Ovary (tissue), 7 donors: ENCODE measurements at regions not wholly inside any gene's neighbourhood (a gene's known extent, or its start where the extent isn't known, plus 50 kb on each side); places are given as distances from the start of the nearest gene placed in this dataset.

Experiments used
- DNase-seq, 5 donors: peaks; one replicate each; pipeline ENCODE4 v3.0.0-alpha.2; 2019 to 2020
- H3K27ac ChIP-seq, 2 donors: fragments of 200-600 bp; one replicate each; pipeline versions ENCODE4 v1.5.1 to v1.8.0; 2019 to 2022
- H3K27me3 ChIP-seq: fragments of 200-600 bp; one replicate; pipeline ENCODE4 v1.8.0; 2022
- H3K36me3 ChIP-seq: fragments of 200-600 bp; sonication (generic); one replicate; pipeline ENCODE4 v1.5.1; 2019
- H3K4me1 ChIP-seq: one replicate; pipeline ENCODE4 v1.8.1; 2013; ENCODE audit warnings: mild to moderate bottlenecking, moderate library complexity; ENCODE audit not compliant: insufficient read depth
- H3K4me3 ChIP-seq: fragments of 200-600 bp; sonication (generic); one replicate; pipeline ENCODE4 v1.5.1; 2017
- H3K9me3 ChIP-seq, 2 donors: fragments of 200-600 bp in 1 of 2; sonication (generic) in 1 of 2; one replicate each; pipeline versions ENCODE4 v1.5.1 to v1.8.1; 2013 to 2019; ENCODE audit warnings: mild to moderate bottlenecking in 1 of 2, moderate library complexity in 1 of 2
- CTCF ChIP-seq, 3 donors: fragments of 450-650 bp in 2 of 3; fragments of 200-600 bp in 1 of 3; IDR thresholded peaks; one replicate each; pipeline versions ENCODE4 v1.5.1 to v1.8.0; 2016 to 2022; ENCODE audit warnings: antibody characterized with exemption in 3 of 3, mild to moderate bottlenecking in 1 of 3
- EP300 ChIP-seq: sonication (generic); formaldehyde crosslinking; IDR thresholded peaks from one replicate; pipeline ENCODE4 v1.6.1; 2017; ENCODE audit warnings: antibody characterized with exemption
- POLR2A ChIP-seq: fragments of 450-650 bp; IDR thresholded peaks from one replicate; pipeline ENCODE4 v1.6.1; 2017; ENCODE audit warnings: antibody characterized with exemption, mild to moderate bottlenecking, moderate library complexity
- WGBS, 3 donors: extraction: QIAGEN DNeasy Blood & Tissue Kit in 1 of 3; methylation state at CpG; one replicate each; pipeline versions ENCODE4 v1.1.5 to v1.1.7; 2013 to 2017; 5-methylcytosine and 5-hydroxymethylcytosine counted together
- intact Hi-C, 4 donors: fragments of 100-400 bp; cut with DNase I; formaldehyde crosslinking; loops; one replicate each; pipeline versions ENCODE4 v1.11.0 to v1.15.1; 2022 to 2023
- donor health status: DM: no; HTN: no; CAD: no; lungs with moderate emphysema.
- donor health status: DM: no; HTN: no; CAD: no.
- donor health status: Bipolar disorder and iron deficiency.
- donor health status: DM: no; HTN: no; CAD: no.
- donor health status: DM: yes; HTN: yes; CAD: no.

DNA sequence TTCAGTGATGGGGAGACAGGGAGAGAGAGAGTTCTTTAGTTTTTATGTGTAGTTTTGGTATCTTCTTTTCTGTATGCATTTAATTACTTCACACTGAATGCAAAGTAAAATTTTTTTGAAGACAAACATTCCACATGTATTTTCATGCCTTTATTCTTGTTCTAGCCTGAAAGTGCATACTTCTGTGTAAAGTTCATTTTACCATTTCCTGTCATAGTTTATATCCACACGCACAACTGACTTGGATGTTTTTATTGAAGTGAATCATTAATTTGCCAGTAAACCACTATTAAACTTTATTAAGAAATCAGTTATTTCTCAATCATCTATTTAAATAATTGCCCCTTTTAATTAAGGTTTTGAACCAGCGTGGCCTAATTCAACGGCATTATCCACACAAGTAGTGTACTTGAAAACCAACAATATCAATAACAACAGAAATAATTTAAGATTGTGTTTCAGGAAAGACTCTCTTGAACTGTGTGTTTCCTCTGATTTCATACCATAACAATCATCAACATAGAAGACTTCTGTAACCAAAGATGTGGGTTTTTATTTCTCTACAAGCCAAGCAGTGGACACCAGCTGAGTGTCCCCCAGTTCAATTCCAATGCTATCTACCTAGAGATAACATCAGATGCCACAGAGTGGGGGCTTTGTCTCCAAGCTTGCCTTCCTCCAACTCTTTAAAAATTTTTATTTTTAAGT is 512.7 kb upstream of the JAG1 start:
- no peak overlapping the region for H3K4me3 ChIP-seq
- no peak overlapping the region for H3K27ac ChIP-seq
- H3K27me3 ChIP-seq, result no peaks in the 10 kb centered on the region
- no peak for DNase-seq
- H3K36me3 ChIP-seq, result no peaks in the 10 kb centered on the region
- no peaks in the 10 kb centered on the region for H3K4me1 ChIP-seq
- intact Hi-C loops, result no loop called here
- H3K9me3 ChIP-seq, result no peaks in the 10 kb centered on the region
- TF ChIP-seq POLR2A (no peak), CTCF (IDR thresholded peaks at IDR 0.05) (no peak), EP300 (no peak)
- WGBS, 3 donors, result 56 to 92% (median 89%) methylated on average over 3 of the region's 3 CpGs

GRCh38 chr20:11188843-11189603 is 515.2 kb upstream of the JAG1 start:
- 76 to 90% (median 80%) methylated on average over 8 of the region's 8 CpGs for WGBS, 3 donors
- H3K36me3 ChIP-seq, result no peaks in the 10 kb centered on the region
- no peaks in the 10 kb centered on the region for H3K27me3 ChIP-seq
- H3K4me3 ChIP-seq, result no peak overlapping the region
- intact Hi-C loops, result no loop called here
- H3K9me3 ChIP-seq, result no peaks in the 10 kb centered on the region
- DNase-seq, result no peak
- TF ChIP-seq POLR2A, result no peak
- no peak for TF ChIP-seq CTCF (IDR thresholded peaks at IDR 0.05)
- no peak for TF ChIP-seq EP300
- no peaks in the 10 kb centered on the region for H3K4me1 ChIP-seq
- no peak overlapping the region for H3K27ac ChIP-seq

DNA sequence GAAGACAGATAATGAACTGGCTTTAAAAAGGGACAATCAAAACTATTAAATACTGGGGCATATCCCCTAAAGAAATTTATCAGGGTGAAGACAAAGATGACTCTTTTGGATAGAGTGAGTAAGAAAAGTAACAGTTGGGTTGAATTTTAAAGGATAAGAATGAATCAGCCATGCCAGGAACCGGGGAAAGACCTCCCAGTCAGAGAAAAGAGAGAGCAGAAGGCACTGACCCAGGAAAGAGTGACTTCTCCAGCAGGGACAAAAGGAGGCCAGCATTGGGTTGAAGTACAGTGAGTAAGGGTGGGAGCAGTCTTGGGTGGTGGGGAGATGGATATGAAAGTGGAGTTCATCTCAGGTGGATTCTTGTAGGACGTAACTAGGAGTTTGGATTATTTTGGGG is 516.9 kb upstream of the JAG1 start:
- no peaks in the 10 kb centered on the region for H3K36me3 ChIP-seq
- no peak overlapping the region for H3K4me3 ChIP-seq
- H3K9me3 ChIP-seq, result no peaks in the 10 kb centered on the region
- no peak for TF ChIP-seq EP300
- TF ChIP-seq POLR2A, result no peak
- TF ChIP-seq CTCF (IDR thresholded peaks at IDR 0.05), result no peak
- H3K27me3 ChIP-seq, result no peaks in the 10 kb centered on the region
- no peak for DNase-seq
- no peaks in the 10 kb centered on the region for H3K4me1 ChIP-seq
- no peak overlapping the region for H3K27ac ChIP-seq
- WGBS, 3 donors, result 90 to 98% (median 92%) methylated on average over 2 of the region's 2 CpGs
- intact Hi-C loops, result no loop called here

GRCh38 chr20:11192106-11192505 is 518.3 kb upstream of the JAG1 start:
- Histone ChIP-seq H3K36me3 (no peaks in the 10 kb centered on the region), H3K27ac (no peak overlapping the region), H3K4me1 (no peaks in the 10 kb centered on the region), H3K9me3 (no peaks in the 10 kb centered on the region), H3K27me3 (no peaks in the 10 kb centered on the region), H3K4me3 (no peak overlapping the region)
- WGBS, 3 donors, result 81 to 90% (median 82%) methylated on average over 1 of the region's 1 CpG
- intact Hi-C loops, result no loop called here
- no peak for TF ChIP-seq CTCF (IDR thresholded peaks at IDR 0.05)
- TF ChIP-seq EP300, result no peak
- TF ChIP-seq POLR2A, result no peak
- DNase-seq, result no peak
